ENCODE measurements at regions not wholly inside any gene's neighbourhood (a gene's known extent, or its start where the extent isn't known, plus 50 kb on each side); places are given as distances from the start of the nearest gene placed in this dataset.

DNA sequence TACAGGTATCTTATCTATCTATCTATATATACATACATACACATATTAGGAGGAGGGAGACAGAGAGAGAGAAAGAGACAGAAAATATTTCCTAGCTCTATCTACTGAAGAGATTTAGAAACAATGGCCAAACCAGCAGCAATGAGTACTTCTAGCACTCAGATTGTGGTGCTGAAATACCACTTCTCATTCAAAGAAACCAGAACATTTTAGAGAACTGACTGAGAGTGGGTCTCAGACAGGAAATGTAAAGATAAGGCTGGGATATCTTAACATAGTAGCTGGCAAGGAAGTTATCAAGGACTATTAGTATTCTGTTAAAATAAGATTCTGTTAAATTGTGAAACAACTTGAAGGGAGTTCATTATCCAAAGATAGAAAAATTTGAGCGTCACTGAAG lies 57.0 kb downstream of the DNAAF9 start:
- TF ChIP-seq, protein P1, sequence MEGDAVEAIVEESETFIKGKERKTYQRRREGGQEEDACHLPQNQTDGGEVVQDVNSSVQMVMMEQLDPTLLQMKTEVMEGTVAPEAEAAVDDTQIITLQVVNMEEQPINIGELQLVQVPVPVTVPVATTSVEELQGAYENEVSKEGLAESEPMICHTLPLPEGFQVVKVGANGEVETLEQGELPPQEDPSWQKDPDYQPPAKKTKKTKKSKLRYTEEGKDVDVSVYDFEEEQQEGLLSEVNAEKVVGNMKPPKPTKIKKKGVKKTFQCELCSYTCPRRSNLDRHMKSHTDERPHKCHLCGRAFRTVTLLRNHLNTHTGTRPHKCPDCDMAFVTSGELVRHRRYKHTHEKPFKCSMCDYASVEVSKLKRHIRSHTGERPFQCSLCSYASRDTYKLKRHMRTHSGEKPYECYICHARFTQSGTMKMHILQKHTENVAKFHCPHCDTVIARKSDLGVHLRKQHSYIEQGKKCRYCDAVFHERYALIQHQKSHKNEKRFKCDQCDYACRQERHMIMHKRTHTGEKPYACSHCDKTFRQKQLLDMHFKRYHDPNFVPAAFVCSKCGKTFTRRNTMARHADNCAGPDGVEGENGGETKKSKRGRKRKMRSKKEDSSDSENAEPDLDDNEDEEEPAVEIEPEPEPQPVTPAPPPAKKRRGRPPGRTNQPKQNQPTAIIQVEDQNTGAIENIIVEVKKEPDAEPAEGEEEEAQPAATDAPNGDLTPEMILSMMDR (IDR thresholded peaks at IDR 0.05), result no peak
- no peak for TF ChIP-seq POLR2AphosphoS5 (IDR thresholded peaks at IDR 0.05)
